ENCODE measurements at regions not wholly inside any gene's neighbourhood (a gene's known extent, or its start where the extent isn't known, plus 50 kb on each side); places are given as distances from the start of the nearest gene placed in this dataset.

DNA sequence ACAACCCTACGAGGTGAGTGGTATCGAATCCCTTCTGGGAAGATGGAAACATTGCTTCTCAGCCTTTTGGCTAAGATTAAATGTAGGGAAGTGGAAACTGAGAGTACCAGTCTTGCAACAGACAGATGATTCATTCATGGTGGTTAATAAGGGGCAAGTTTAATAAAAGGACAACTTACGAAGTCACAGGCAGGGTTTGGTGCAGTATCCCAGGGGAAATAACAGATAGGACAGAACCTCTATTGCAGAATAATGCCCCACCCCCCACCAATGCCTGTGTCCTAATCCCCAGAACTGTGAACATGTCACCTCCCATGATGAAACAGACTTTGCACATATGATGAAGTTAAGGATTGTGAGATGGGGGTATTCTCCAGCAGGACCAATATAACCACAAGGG lies 212.5 kb downstream of the TBX5 start:
- BruUV-seq (replicated peaks) = no TSS peak
- H3K4me3 ChIP-seq (ENCODE audit: low read depth, low read length, poor library complexity, severe bottlenecking) = no peak overlapping the region

DNA sequence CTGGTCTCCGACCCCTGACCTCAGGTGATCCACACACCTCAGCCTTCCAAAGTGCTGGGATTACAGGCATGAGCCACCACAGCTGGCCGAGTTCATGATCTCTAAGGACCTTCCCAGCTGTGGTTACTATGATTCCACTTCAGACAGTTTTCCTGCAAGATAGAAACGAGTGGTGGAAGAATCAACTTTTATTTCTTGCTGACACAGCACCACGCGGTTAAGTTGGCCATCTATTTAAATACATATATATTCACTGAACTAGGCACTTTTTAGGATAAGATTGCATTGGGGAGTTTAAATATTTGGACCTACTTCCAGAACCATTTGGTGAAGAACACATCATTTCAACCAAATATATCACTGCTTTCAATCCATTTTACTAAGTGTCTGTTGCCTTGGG lies 213.4 kb downstream of the TBX5 start:
- Histone ChIP-seq H3K36me3 (ENCODE audit: insufficient read depth, low read length, poor library complexity, severe bottlenecking) (no peaks in the 10 kb centered on the region), H3K4me1 (ENCODE audit: insufficient read depth, low read length, poor library complexity, severe bottlenecking) (no peaks in the 10 kb centered on the region), H3K4me3 (ENCODE audit: low read depth, low read length, poor library complexity, severe bottlenecking) (no peak overlapping the region), H3K27ac (ENCODE audit: low read depth, low read length, poor library complexity, severe bottlenecking) (no peak overlapping the region), H3K9me3 (ENCODE audit: low read depth, low read length, poor library complexity, severe bottlenecking) (no peaks in the 10 kb centered on the region), H3K27me3 (replicated peaks; ENCODE audit: insufficient read depth, low read depth, low read length, poor library complexity) (no peaks in the 10 kb centered on the region)
- no peak for TF ChIP-seq EZH2 (IDR thresholded peaks at IDR 0.05; ENCODE audit: borderline replicate concordance, low read depth, low read length, poor library complexity, severe bottlenecking)
- no peak for TF ChIP-seq CTCF (conservative IDR thresholded peaks at IDR 0.05; ENCODE audit: low read depth, low read length)
- intact Hi-C loops (cut with micrococcal nuclease; ENCODE audit: unreplicated experiment) = no loop called here
- BruUV-seq (replicated peaks) = no TSS peak
- CTCF ChIA-PET = no interaction called here
- no peak for DNase-seq (ENCODE audit: low spot score)
- POLR2A ChIA-PET (ENCODE audit: low non-redundant PET) = no interaction called here

More for the DNA sequence above, 212.5 kb downstream of the TBX5 start:
- no peak for DNase-seq (ENCODE audit: low spot score)
- intact Hi-C loops (cut with micrococcal nuclease; ENCODE audit: unreplicated experiment) = no loop called here
- no peak overlapping the region for H3K27ac ChIP-seq (ENCODE audit: low read depth, low read length, poor library complexity, severe bottlenecking)
- POLR2A ChIA-PET (ENCODE audit: low non-redundant PET) = no interaction called here
- no peaks in the 10 kb centered on the region for H3K36me3 ChIP-seq (ENCODE audit: insufficient read depth, low read length, poor library complexity, severe bottlenecking)
- TF ChIP-seq EZH2 (IDR thresholded peaks at IDR 0.05; ENCODE audit: borderline replicate concordance, low read depth, low read length, poor library complexity, severe bottlenecking) (no peak), CTCF (conservative IDR thresholded peaks at IDR 0.05; ENCODE audit: low read depth, low read length) (no peak)
- CTCF ChIA-PET = no interaction called here
- no peaks in the 10 kb centered on the region for H3K4me1 ChIP-seq (ENCODE audit: insufficient read depth, low read length, poor library complexity, severe bottlenecking)
- no peaks in the 10 kb centered on the region for H3K27me3 ChIP-seq (replicated peaks; ENCODE audit: insufficient read depth, low read depth, low read length, poor library complexity)
- H3K9me3 ChIP-seq (ENCODE audit: low read depth, low read length, poor library complexity, severe bottlenecking) = no peaks in the 10 kb centered on the region

- no TSS peak for BruUV-seq (replicated peaks)
- intact Hi-C loops (cut with micrococcal nuclease; ENCODE audit: unreplicated experiment) = no loop called here
- no peak for DNase-seq (ENCODE audit: low spot score)
- POLR2A ChIA-PET (ENCODE audit: low non-redundant PET) = no interaction called here
- H3K4me3 ChIP-seq (ENCODE audit: low read depth, low read length, poor library complexity, severe bottlenecking) = no peak overlapping the region
- no peaks in the 10 kb centered on the region for H3K9me3 ChIP-seq (ENCODE audit: low read depth, low read length, poor library complexity, severe bottlenecking)
- CTCF ChIA-PET = no interaction called here
- TF ChIP-seq EZH2 (IDR thresholded peaks at IDR 0.05; ENCODE audit: borderline replicate concordance, low read depth, low read length, poor library complexity, severe bottlenecking) = no peak
- TF ChIP-seq CTCF (conservative IDR thresholded peaks at IDR 0.05; ENCODE audit: low read depth, low read length) = no peak
- no peak overlapping the region for H3K27ac ChIP-seq (ENCODE audit: low read depth, low read length, poor library complexity, severe bottlenecking)
- H3K27me3 ChIP-seq (replicated peaks; ENCODE audit: insufficient read depth, low read depth, low read length, poor library complexity) = peaks cover 2% of the 10 kb centered on the region
- H3K36me3 ChIP-seq (ENCODE audit: insufficient read depth, low read length, poor library complexity, severe bottlenecking) = no peaks in the 10 kb centered on the region
- H3K4me1 ChIP-seq (ENCODE audit: insufficient read depth, low read length, poor library complexity, severe bottlenecking) = no peaks in the 10 kb centered on the region
Observed at GRCh38 chr12:114192013-114192412, 213.9 kb downstream of the TBX5 start.

All from A673 (cell line).